ENCODE measurements at regions not wholly inside any gene's neighbourhood (a gene's known extent, or its start where the extent isn't known, plus 50 kb on each side); places are given as distances from the start of the nearest gene placed in this dataset.
"Not testable (repeated sequence)": the region's sequence is repeated elsewhere in the genome, so short reads cannot be mapped to it uniquely, and the experiment has no call there.

DNA sequence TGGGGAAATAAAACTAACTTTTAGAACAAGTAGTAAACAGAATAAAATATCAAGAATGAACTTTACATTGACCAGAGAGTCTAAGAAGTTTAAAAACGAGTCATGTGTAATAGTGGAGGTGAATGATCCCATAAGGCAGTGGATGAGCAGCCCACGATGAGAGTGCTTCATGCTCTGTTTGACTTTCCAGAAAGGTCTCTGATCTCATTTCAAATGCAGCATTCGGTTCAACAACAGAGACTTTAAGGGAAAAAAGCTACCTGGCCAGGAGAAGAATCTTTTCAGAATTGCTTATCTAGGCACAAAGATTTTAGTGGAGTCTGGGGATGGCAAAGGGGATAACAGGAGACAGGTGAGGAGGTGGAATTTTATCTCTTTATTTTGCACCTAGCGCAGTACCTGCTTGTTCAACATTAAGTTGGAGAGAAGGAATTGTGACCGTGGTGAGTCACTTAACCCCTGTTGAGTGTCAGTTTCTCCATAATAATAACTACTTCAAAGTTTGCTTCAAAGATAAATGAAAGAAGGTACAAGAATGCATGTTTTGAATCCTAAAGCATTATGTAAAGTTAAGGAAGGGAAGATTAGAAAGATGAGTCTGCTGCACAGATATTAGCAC, 94.9 kb upstream of the KIF26B start (continued):
- TF ChIP-seq, protein P1, sequence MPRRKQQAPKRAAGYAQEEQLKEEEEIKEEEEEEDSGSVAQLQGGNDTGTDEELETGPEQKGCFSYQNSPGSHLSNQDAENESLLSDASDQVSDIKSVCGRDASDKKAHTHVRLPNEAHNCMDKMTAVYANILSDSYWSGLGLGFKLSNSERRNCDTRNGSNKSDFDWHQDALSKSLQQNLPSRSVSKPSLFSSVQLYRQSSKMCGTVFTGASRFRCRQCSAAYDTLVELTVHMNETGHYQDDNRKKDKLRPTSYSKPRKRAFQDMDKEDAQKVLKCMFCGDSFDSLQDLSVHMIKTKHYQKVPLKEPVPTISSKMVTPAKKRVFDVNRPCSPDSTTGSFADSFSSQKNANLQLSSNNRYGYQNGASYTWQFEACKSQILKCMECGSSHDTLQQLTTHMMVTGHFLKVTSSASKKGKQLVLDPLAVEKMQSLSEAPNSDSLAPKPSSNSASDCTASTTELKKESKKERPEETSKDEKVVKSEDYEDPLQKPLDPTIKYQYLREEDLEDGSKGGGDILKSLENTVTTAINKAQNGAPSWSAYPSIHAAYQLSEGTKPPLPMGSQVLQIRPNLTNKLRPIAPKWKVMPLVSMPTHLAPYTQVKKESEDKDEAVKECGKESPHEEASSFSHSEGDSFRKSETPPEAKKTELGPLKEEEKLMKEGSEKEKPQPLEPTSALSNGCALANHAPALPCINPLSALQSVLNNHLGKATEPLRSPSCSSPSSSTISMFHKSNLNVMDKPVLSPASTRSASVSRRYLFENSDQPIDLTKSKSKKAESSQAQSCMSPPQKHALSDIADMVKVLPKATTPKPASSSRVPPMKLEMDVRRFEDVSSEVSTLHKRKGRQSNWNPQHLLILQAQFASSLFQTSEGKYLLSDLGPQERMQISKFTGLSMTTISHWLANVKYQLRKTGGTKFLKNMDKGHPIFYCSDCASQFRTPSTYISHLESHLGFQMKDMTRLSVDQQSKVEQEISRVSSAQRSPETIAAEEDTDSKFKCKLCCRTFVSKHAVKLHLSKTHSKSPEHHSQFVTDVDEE (CRISPR knock-in tag; IDR thresholded peaks at IDR 0.05) = no peak
- TF ChIP-seq GLIS3 (CRISPR knock-in tag; IDR thresholded peaks at IDR 0.05) = no peak
- no peak for TF ChIP-seq ARNTL (CRISPR knock-in tag; IDR thresholded peaks at IDR 0.05; ENCODE audit: borderline replicate concordance, low read depth)
- TF ChIP-seq, protein P2, sequence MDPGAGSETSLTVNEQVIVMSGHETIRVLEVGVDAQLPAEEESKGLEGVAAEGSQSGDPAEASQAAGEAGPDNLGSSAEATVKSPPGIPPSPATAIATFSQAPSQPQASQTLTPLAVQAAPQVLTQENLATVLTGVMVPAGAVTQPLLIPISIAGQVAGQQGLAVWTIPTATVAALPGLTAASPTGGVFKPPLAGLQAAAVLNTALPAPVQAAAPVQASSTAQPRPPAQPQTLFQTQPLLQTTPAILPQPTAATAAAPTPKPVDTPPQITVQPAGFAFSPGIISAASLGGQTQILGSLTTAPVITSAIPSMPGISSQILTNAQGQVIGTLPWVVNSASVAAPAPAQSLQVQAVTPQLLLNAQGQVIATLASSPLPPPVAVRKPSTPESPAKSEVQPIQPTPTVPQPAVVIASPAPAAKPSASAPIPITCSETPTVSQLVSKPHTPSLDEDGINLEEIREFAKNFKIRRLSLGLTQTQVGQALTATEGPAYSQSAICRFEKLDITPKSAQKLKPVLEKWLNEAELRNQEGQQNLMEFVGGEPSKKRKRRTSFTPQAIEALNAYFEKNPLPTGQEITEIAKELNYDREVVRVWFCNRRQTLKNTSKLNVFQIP (CRISPR knock-in tag; IDR thresholded peaks at IDR 0.05; ENCODE audit: borderline replicate concordance, low read depth) = no peak

DNA sequence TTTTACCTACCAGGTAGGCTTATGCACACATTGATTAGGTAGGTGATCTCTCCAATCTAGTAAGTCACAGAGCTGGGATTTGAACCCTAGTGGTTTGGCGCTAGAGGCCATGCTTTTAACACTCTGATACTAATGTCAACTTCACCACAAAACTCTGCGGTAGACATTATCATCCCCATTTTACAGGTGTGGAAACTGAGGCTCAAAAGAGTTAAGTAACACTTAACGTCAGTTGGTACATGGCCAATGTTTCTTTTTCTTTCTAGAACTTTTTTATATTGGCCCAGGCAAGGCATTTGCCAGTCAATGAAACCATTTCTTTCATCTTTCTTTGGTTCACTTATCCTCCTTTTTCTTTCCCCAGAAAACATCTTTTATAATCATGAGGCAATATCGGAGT, 95.9 kb upstream of the KIF26B start:
- TF ChIP-seq PPARA (CRISPR knock-in tag; IDR thresholded peaks at IDR 0.05; ENCODE audit: borderline replicate concordance) = no peak

DNA sequence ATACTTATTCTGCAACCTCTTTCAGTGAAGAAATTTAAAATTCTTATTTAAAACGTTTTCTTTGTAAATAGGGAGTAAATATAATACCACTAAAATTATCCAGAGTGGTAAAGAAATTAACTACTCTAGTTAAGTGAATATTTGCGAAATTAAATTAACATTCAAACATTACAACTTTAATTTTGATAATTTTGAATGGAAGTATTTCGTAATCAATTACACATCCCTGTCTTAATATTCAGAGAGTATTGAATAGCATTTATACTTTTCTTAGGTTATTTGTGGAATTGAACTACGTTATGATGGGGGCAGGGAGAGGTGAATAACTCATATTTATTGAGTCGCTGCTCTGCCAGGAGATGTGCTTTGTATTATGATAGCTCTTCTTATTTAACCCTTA, 96.3 kb upstream of the KIF26B start:
- TF ChIP-seq, protein P2 (CRISPR knock-in tag; IDR thresholded peaks at IDR 0.05; ENCODE audit: borderline replicate concordance, low read depth) = no peak
- ATAC-seq = no peak

More for the DNA sequence above, 95.9 kb upstream of the KIF26B start:
- ATAC-seq = no peak

DNA sequence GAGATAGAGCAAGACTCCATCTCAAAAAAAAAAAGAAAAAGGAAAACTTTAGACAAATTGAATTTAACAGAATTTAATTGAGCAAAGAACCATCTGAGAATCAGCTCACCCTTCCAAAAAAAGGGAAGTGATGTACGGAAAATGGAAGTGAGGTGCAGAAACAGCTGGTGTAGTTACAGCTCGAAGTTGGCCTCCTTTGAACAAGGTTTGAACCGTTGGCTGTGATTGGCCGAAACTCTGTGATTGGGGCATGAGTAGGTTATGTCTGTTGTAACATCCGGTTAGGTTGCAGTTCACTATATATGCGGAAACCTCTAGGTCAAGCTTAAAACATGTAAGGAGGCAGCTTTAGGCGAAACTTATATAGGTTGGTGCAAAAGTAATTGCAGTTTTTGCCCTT, 97.9 kb upstream of the KIF26B start:
- ATAC-seq = no peak
- no peak for TF ChIP-seq ZNF565 (CRISPR knock-in tag; conservative IDR thresholded peaks at IDR 0.05; ENCODE audit: low read depth)
- TF ChIP-seq, protein P3, sequence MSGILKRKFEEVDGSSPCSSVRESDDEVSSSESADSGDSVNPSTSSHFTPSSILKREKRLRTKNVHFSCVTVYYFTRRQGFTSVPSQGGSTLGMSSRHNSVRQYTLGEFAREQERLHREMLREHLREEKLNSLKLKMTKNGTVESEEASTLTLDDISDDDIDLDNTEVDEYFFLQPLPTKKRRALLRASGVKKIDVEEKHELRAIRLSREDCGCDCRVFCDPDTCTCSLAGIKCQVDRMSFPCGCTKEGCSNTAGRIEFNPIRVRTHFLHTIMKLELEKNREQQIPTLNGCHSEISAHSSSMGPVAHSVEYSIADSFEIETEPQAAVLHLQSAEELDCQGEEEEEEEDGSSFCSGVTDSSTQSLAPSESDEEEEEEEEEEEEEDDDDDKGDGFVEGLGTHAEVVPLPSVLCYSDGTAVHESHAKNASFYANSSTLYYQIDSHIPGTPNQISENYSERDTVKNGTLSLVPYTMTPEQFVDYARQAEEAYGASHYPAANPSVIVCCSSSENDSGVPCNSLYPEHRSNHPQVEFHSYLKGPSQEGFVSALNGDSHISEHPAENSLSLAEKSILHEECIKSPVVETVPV (CRISPR knock-in tag; IDR thresholded peaks at IDR 0.05) = no peak
- no peak for TF ChIP-seq TOX (CRISPR knock-in tag; IDR thresholded peaks at IDR 0.05; ENCODE audit: borderline replicate concordance)
- TF ChIP-seq SNAI2 (CRISPR knock-in tag; IDR thresholded peaks at IDR 0.05) = no peak
- TF ChIP-seq ISL1 (CRISPR knock-in tag; IDR thresholded peaks at IDR 0.05) = no peak
- TF ChIP-seq, protein P4, sequence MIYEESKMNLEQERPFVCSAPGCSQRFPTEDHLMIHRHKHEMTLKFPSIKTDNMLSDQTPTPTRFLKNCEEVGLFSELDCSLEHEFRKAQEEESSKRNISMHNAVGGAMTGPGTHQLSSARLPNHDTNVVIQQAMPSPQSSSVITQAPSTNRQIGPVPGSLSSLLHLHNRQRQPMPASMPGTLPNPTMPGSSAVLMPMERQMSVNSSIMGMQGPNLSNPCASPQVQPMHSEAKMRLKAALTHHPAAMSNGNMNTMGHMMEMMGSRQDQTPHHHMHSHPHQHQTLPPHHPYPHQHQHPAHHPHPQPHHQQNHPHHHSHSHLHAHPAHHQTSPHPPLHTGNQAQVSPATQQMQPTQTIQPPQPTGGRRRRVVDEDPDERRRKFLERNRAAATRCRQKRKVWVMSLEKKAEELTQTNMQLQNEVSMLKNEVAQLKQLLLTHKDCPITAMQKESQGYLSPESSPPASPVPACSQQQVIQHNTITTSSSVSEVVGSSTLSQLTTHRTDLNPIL (CRISPR knock-in tag; IDR thresholded peaks at IDR 0.05; ENCODE audit: low read depth) = no peak
- no peak for TF ChIP-seq OSR1 (CRISPR knock-in tag; IDR thresholded peaks at IDR 0.05)
- no peak for TF ChIP-seq ZNF70 (CRISPR knock-in tag; IDR thresholded peaks at IDR 0.05)
- TF ChIP-seq GLIS3 (CRISPR knock-in tag; IDR thresholded peaks at IDR 0.05) = no peak
- TF ChIP-seq, protein P2 (CRISPR knock-in tag; IDR thresholded peaks at IDR 0.05; ENCODE audit: borderline replicate concordance, low read depth) = no peak
- TF ChIP-seq ZFP3 (CRISPR knock-in tag; IDR thresholded peaks at IDR 0.05) = no peak
- no peak for TF ChIP-seq ESRRG (CRISPR knock-in tag; IDR thresholded peaks at IDR 0.05)
- TF ChIP-seq, protein P5, sequence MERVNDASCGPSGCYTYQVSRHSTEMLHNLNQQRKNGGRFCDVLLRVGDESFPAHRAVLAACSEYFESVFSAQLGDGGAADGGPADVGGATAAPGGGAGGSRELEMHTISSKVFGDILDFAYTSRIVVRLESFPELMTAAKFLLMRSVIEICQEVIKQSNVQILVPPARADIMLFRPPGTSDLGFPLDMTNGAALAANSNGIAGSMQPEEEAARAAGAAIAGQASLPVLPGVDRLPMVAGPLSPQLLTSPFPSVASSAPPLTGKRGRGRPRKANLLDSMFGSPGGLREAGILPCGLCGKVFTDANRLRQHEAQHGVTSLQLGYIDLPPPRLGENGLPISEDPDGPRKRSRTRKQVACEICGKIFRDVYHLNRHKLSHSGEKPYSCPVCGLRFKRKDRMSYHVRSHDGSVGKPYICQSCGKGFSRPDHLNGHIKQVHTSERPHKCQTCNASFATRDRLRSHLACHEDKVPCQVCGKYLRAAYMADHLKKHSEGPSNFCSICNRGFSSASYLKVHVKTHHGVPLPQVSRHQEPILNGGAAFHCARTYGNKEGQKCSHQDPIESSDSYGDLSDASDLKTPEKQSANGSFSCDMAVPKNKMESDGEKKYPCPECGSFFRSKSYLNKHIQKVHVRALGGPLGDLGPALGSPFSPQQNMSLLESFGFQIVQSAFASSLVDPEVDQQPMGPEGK (CRISPR knock-in tag; IDR thresholded peaks at IDR 0.05; ENCODE audit: borderline replicate concordance) = no peak

DNA sequence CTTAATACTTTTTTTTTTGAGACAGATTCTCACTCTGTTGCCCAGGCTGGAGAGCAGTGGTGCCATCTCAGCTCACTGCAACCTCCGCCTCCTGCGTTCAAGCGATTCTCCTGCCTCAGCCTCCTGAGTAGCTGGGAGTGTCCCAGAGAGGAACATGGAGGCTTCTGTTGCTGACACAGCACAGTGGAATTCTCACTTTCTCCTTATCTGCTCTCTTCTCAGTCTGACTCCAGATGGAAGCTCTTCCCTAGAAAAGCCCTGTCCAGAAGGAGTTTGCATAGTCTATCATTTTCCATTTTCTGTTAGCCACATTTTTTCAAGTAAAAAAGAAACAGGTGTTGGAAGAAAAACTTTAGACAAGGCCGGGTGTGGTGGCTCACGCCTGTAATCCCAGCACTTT, 98.5 kb upstream of the KIF26B start:
- ATAC-seq = not testable (repeated sequence)

Measured in SK-N-SH treated with all-trans-retinoic acid at 6 μM for 48 hours (cell line).